ENCODE measurements at regions not wholly inside any gene's neighbourhood (a gene's known extent, or its start where the extent isn't known, plus 50 kb on each side); places are given as distances from the start of the nearest gene placed in this dataset.

GRCh38 chr2:8028436-8028835, 653.4 kb upstream of the ID2 start:
- no peak for DNase-seq

GRCh38 chr2:8028981-8029380, 652.9 kb upstream of the ID2 start:
- no peak for DNase-seq

DNA sequence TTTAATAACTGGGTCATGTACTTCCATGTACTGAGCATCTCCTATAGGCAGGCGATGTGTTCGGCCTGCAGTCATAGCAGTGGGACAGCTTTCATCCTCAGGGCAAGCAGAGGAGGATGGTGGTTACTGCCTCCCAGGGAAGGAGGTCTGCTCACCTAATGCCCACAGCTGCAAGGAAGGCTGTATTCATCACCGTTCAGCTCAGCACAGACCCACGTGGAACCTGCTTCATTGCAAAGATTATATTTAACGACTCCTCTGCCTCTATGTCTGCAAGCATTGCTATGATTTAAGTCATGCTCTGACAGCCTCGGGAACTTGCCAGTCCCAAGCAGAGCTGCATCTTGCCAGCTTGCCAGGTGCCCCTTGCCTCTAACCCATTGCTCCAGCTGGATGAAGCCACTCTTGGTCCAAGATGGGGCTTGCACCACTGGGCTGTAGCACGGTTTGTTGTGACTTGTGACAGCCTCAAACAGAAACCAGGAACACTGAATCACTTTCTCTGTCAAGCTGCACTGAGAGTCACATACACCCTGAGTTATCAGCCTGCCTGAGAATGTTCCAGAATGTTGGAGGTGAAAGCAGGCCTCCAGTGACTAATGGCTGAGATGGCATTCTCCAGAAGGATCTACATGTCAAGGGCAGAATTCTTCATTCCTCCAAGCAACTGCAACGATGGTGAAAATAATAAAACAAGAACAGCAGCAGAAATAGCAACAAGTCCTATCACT, 651.1 kb upstream of the ID2 start:
- no peak for DNase-seq

GRCh38 chr2:8031370-8031769, 650.5 kb upstream of the ID2 start:
- no peak for DNase-seq

- DNase-seq, result no peak
These were observed 648.2 kb upstream of the ID2 start for GRCh38 chr2:8033546-8034096.

GRCh38 chr2:8036366-8036765, 645.5 kb upstream of the ID2 start:
- no peak for DNase-seq

GRCh38 chr2:8039732-8040131, 642.1 kb upstream of the ID2 start:
- no peak for DNase-seq

GRCh38 chr2:8043295-8043694, 638.6 kb upstream of the ID2 start:
- DNase-seq, result no peak

DNA sequence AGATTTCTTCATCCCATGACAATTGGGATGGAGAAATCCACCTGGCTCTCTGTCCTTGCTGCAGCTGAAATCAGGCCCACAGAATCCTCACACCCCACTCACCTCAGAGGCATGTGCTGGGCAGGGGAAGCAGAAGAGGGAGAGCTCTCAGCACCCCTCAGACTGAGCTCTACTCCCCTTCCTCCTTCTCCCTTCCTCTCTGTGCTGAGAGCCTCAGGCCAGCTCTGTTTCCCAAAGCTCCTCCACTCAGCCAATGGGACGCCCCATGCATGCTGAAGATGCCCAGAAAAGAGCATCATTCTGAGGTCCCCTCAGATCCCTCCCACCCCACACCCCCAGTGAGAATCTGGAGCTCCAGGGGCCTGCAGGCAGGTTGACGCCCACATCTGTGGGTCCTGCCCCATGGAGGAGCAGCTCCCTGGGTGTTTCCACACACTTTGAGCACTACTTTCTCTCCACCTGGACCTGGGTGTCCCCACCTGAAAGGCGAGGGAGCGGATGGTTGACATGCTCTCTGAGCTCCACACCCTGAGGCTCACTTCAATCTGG, 637.7 kb upstream of the ID2 start:
- no peak for DNase-seq

DNA sequence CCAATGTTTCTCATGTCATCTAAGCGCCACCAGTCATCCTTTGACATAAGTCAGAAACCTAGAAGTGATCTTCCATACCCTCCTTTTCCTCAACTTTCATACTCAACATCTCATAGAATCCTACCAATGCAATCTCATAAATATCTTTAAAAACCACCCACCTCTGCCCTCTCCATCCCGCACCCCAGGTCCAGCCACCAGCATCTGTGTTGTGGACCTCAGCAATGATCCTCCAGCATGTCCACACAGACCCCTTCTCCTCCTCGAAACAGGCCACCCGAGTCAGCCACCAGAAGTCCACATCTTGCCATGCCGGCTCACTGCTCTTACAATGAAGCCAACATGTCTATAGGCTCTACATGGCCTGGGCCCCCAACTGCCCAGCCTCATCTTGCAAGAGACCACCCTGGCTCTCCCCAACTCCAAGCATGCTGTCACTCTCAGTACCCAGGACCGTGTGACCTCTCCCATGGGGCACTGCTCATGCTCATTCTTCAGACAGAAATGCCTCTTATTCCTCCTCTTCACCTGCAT, 636.7 kb upstream of the ID2 start:
- DNase-seq, result no peak

DNA sequence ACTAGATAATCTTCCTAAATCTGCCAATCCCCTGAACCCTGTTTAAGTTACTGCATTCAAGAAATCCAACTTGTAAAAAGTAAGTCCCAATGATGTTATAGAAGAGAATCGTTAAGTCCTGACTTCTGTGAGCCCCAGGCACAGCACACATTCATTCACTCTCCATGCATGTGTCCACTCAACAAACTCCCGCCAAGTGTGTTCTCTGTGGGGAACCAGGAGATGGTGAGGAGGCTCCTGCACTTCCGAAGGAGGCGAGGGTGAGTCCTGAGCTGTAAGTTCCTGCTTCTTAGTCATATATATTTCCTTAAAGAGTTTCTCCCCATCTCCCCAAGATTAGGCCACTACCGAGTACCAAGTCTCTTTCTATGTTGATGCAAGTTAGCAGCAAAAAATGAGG, 635.0 kb upstream of the ID2 start:
- no peak for DNase-seq

DNA sequence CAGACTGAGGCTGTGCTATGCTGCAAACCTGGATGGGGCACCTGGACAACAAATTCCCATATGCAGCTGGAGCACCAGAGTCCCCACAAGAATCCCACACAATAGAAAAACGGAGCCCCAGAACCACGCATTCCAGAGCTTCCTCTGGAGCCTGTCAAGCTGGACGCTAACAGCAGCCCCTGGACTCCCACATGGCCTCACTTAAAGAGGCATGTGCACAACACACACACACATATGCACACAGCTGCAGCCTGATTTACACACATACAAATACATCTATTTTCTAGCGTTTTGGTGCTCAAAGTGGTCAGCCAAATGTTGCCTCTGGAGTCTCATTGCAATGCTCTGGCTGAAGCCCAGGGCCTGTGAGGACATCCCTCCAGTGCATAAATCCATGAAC, 632.7 kb upstream of the ID2 start:
- no peak for DNase-seq

GRCh38 chr2:8049851-8050571, 631.8 kb upstream of the ID2 start:
- no peak for DNase-seq

GRCh38 chr2:8053216-8053615, 628.6 kb upstream of the ID2 start:
- no peak for DNase-seq

GRCh38 chr2:8054070-8054469, 627.8 kb upstream of the ID2 start:
- DNase-seq, result no peak

DNA sequence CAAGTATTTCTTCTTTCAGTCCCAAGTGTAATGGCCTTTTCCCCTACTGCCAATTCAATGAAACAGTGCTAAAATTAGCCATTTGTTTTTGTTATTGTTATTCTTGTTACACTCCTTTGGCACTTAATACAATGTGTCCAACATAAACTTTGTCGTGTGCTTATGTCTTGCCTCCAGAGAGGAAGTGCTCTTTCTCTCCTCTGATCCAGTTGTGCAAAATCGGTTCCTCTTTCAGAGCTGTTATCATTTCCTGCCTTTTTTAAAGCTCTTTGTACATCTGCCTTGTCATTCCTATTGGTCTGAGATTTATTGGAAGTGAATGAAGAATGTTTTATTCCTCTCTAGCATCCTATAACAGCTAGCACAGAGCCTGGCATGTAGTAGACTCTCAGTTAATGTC, 623.2 kb upstream of the ID2 start:
- DNase-seq, result no peak

- no peak for DNase-seq
These were observed 622.6 kb upstream of the ID2 start for GRCh38 chr2:8059255-8059654.

DNA sequence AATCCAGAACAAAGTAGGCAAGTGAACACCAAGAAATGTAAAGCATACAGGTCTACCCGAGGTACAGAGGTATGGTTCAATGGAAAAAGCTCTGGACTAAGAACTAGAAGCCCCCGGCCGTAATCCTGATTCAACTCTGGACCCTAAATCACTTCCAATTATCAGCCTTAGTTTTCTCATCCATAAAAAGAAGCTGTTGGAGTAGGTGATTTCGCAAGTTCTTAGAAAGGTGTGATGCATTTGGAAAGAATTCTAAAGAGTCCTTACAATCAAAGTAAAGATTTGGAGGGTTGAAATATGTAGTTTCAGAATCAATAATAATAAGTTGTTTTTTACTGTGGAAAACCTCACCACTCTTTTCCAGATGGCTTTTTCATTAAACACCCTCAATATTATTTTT, 622.1 kb upstream of the ID2 start:
- DNase-seq, result no peak

- DNase-seq, result no peak
These were observed 620.6 kb upstream of the ID2 start for GRCh38 chr2:8061219-8061618.

- no peak for DNase-seq
These were observed 617.3 kb upstream of the ID2 start for GRCh38 chr2:8064603-8065002.

DNA sequence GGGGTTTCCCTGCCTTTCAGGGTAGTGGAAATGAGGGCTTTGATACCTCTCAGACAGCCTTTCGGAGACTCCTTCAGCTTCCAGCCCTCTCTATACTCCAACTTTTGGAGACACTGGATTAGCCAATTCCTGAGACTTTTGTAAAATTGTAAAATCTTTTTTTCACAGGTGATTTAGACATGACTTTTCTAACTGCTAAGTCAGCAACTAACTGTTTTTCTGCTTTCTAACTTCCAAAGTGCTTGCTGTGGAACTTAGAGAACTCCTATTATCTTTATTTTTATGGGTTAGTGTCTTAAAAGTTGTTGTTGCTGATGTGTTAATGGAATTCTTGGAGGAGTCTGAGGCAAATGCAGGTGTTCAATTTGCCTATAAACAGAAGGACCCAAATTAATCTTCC, 616.7 kb upstream of the ID2 start:
- no peak for DNase-seq

DNA sequence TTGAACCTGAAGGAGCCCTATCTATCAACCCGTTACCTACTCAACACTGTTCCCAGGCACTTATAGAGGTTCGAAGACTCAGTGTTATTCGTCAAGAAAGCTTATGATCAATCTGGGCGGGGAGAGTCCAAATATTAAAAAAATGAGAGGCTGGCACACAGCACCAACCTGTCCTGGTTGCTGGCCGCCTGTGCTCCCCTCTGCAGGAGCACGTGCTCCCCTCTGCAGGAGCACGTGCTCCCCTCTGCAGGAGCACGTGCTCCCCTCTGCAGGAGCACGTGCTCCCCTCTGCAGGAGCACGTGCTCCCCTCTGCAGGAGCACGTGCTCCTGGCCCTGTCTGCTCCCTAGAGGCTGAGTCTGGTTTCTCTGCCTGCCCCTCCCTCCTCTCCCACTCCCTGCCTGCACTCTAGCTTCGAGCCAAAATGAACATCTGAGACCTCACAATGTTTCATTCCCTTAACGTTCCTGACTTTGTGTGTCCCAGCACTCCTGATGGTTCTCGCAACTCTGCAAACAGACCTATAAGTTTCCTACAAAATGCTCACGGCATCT, 614.0 kb upstream of the ID2 start:
- DNase-seq, result no peak

DNA sequence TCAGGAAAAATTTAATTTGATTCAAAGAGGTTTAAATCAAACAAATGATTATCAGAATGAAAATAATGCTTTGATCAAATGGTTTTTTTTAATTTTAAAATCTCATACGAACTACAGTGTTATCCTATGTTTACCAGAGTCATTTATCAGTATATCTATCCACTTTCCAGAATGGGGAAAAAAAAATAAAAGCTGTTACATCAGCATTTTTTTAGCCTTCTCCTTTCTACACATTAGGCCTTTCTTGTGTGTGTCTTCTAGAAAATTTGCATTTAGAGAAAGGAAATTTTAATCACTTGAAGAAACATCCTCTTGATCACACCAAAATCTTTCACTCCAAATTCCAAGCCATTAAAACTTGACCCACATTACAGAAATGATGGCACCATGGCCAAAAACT, 608.9 kb upstream of the ID2 start:
- DNase-seq, result no peak

GRCh38 chr2:8073916-8074315, 607.9 kb upstream of the ID2 start:
- DNase-seq, result no peak
